CD4-positive, alpha-beta T cell treated with Interleukin-4 for 1 hour (primary cell): ENCODE measurements at regions not wholly inside any gene's neighbourhood (a gene's known extent, or its start where the extent isn't known, plus 50 kb on each side); places are given as distances from the start of the nearest gene placed in this dataset.

Experiments
- DNase-seq, 2 donors: peaks; one replicate each; pipeline ENCODE4 v3.0.0-alpha.2; 2020 to 2022

GRCh38 chr15:99511866-99512661 is 53.7 kb upstream of the MEF2A start:
- DNase-seq, result peak in 1 of 2 donors; percentile 54

GRCh38 chr15:99514306-99514705 is 51.5 kb upstream of the MEF2A start:
- no peak for DNase-seq
